HG03432 (cell line): ENCODE measurements at regions not wholly inside any gene's neighbourhood (a gene's known extent, or its start where the extent isn't known, plus 50 kb on each side); places are given as distances from the start of the nearest gene placed in this dataset.

Source experiments
- ATAC-seq: cut with Tn5 transposase; IDR thresholded peaks from one replicate; pipeline ENCODE4 v1.9.1; 2021; ENCODE audit warnings: mild to moderate bottlenecking, moderate library complexity; ENCODE audit not compliant: unreplicated experiment

- no peak for ATAC-seq
Measured at GRCh38 chr22:47232197-47232596, 469.7 kb downstream of the TBC1D22A start.

GRCh38 chr22:47231759-47232158 is 469.3 kb downstream of the TBC1D22A start:
- no peak for ATAC-seq

DNA sequence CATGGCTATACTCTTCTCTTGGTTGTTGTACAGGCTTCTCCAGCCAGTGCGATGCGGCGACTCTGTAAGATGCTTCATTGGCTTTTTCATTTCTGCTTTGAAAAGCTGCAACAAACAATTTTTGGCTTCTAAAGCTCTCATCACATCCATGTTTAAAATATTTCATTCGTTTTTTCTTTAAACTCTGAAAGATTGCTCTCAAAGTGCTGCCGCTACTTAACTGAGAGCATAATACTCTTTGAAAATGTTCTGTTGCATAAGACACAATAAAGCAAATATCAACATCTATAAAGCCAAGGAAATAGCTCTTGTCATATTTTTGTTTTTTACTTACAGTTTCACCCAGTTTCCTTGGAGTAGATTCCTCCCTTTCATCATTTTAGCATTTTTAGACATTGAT is 468.3 kb downstream of the TBC1D22A start:
- no peak for ATAC-seq

GRCh38 chr22:47230251-47230650 is 467.8 kb downstream of the TBC1D22A start:
- no peak for ATAC-seq

DNA sequence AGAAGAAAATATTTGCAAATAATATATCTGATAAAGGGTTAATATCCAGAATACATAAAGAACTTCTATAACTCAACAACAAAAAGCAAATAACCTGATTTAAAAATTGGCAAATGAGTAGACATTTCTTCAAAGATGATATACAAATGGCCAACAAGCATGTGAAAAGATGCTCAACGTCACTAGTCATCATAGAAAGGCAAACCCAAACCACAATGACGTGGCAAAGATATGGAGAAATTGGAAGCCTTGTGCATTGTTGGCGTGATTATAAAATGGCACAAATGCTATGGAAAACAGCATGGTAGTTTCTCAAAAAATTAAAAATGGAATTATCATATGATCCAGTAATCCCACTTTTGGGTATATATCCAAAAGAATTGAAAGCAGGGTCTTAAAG is 466.3 kb downstream of the TBC1D22A start:
- no peak for ATAC-seq

DNA sequence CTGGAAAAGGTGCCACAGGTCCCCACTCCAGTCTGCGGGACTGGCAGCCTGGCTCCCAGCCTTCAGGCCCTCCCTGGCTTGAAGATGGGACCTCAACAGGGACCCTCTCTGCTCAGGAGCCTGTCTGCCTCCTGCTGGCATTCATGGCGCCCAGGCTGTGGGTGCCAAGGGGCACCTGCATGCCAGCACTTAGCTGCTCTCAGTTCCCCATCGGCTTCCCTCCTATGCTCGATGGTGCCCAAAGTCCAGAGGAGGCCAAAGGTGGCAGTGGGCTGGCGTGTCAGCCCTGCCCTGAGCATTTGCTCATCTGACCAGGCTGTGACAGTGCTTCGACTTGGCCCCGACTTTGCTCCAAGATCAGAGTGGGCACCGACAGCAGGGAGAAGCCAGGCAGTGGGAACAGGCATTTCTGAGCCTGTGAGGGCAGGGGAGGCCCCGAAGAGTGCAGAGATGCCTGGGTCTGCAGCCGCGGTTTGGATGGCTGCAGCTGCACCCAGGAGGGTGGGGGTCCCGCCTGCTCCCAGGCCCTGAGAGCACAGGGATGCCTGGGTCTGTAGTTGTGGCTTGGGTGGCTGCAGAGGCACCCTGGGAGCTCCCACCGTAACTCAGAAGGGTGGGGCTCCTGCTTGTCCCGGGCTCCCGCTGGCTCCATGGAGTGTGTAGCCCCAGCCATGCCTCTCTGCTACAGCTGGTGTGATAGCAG is 463.6 kb downstream of the TBC1D22A start:
- no peak for ATAC-seq

DNA sequence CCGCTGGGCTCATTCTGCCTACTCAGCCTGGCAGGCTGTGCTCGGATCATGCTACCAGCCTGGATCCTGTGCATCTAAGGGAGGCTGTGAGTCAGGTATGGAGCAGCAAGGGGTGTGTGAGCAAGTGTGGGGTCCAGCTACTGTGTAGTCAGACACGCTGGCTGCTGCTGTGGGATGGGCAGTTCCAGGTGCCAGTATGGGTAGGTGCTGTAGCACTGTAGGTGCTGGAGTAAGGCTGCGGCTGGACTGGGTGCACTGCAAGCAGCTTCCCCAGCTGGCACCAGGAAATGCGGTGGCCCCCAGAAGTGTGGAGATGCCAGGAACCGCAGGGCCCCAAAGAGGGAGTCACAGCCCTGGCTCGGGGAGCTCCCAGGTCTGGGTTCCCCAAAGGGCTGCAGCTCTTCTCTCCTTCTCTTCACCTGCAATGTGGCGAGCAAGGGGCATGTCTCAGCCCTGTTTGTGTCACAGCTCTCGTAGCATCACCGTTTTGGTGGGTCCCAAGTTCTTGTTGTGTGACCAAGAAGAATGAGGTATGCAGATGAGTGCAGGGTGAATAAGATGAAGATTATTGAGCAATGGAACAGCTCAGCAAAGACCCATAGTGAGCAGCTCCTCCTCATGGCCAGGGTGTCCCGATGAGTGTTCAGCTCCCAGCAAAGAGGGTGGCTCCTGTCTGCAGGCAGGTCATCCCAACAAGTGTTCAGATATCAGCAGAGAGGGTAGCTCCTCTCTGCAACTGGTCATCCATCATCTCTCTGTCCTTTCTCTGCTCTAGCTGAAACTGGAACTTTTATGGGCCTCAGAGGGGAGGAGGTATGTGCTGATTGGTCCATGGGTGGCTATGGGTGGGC is 462.9 kb downstream of the TBC1D22A start:
- ATAC-seq = no peak
